Activated CD8-positive, alpha-beta T cell treated with anti-CD3 and anti-CD28 coated beads, Interleukin-2, amount 10 ng/mL, durations not matched to agents 7 days and 5 days (primary cell): ENCODE measurements at regions not wholly inside any gene's neighbourhood (a gene's known extent, or its start where the extent isn't known, plus 50 kb on each side); places are given as distances from the start of the nearest gene placed in this dataset.
"Not testable (repeated sequence)": the region's sequence is repeated elsewhere in the genome, so short reads cannot be mapped to it uniquely, and the experiment has no call there.

Experiments
- ATAC-seq: fragments of 150-1000 bp; cut with Tn5 transposase; one replicate; pipeline ENCODE4 v1.10.0; 2021; ENCODE audit warnings: moderate library complexity
- CTCF ChIA-PET: fragments of 350-600 bp; sonication (Branson Sonifier 250); formaldehyde crosslinking; loops from one replicate; lab custom pipeline; 2021; ENCODE audit warnings: antibody characterized with exemption; lab: Charles Lee
- POLR2A ChIA-PET: fragments of 350-600 bp; sonication (Branson Sonifier 250); formaldehyde crosslinking; loops from one replicate; lab custom pipeline; 2021; ENCODE audit warnings: antibody characterized with exemption; lab: Charles Lee
- DNase-seq: peaks from one replicate; pipeline ENCODE4 v3.0.0-alpha.2; 2020
- H3K27ac Mint-ChIP-seq: one replicate; pipeline ENCODE4 v1.8.0; 2021; ENCODE audit warnings: mild to moderate bottlenecking, mixed read lengths
- H3K27me3 Mint-ChIP-seq: one replicate; pipeline ENCODE4 v1.8.0; 2021; ENCODE audit warnings: low read depth, mixed read lengths
- H3K36me3 Mint-ChIP-seq: one replicate; pipeline ENCODE4 v1.8.0; 2021; ENCODE audit warnings: low read depth, mixed read lengths
- H3K4me1 Mint-ChIP-seq: one replicate; pipeline ENCODE4 v1.8.0; 2021; ENCODE audit warnings: low read depth, mixed read lengths
- H3K4me3 Mint-ChIP-seq: one replicate; pipeline ENCODE4 v1.8.0; 2021; ENCODE audit warnings: mild to moderate bottlenecking, mixed read lengths
- H3K9me3 Mint-ChIP-seq: one replicate; pipeline ENCODE4 v1.8.0; 2022; ENCODE audit warnings: mixed read lengths; ENCODE audit not compliant: insufficient read depth

GRCh38 chr4:162498168-162498567, 334.4 kb upstream of the FSTL5 start:
- no peak for DNase-seq
- Mint-ChIP-seq H3K9me3 (no peaks in the 10 kb centered on the region), H3K4me3 (no peak overlapping the region), H3K4me1 (no peaks in the 10 kb centered on the region), H3K27me3 (no peaks in the 10 kb centered on the region), H3K27ac (no peak overlapping the region), H3K36me3 (no peaks in the 10 kb centered on the region)
- ChIA-PET POLR2A (no interaction called here), CTCF (interaction anchor here (0.7 to 2.4 kb wide), 5 partner anchors 539 to 1053 kb away, joined by 3 to 12 read pairs (median 3); no protein-coding TSS in a partner anchor)
- no peak for ATAC-seq

DNA sequence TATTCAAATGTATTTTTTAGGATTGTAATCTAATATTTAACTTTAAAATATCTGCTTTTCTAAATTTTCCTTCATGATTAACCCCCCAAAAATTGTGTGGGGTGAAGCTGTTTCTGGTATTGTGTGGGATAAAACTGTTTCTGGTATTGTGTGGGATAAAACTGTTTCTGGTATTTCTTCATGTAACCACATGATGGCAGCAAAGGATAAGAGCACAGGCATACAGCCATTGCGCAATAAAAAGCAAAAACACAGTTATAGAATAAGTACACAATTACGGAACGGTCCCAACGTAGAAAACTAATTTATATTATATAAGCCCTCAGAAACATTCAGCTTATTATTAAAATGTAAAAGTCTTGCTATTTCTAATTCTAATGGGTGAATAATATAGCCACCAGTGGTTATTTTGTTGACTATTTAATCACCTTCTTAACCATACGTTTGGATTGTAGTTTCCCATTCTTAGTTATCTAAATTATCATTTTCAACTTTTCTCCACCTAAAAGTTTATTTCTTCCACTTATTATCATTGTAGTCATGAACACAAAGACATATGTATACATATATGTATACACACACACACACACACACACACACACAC, 333.9 kb upstream of the FSTL5 start:
- Mint-ChIP-seq H3K9me3 (no peaks in the 10 kb centered on the region), H3K36me3 (no peaks in the 10 kb centered on the region), H3K27me3 (no peaks in the 10 kb centered on the region), H3K27ac (no peak overlapping the region), H3K4me3 (no peak overlapping the region), H3K4me1 (no peaks in the 10 kb centered on the region)
- DNase-seq (no peak), ATAC-seq (peak; percentile 44)
- ChIA-PET POLR2A (no interaction called here), CTCF (interaction anchor here (0.7 to 2.4 kb wide), 5 partner anchors 38 to 1052 kb away, joined by 3 to 12 read pairs (median 4); no protein-coding TSS in a partner anchor)

- ChIA-PET POLR2A (no interaction called here), CTCF (no interaction called here)
- Mint-ChIP-seq H3K27ac (no peak overlapping the region), H3K4me1 (no peaks in the 10 kb centered on the region), H3K4me3 (no peak overlapping the region), H3K27me3 (no peaks in the 10 kb centered on the region), H3K9me3 (no peaks in the 10 kb centered on the region), H3K36me3 (no peaks in the 10 kb centered on the region)
- ATAC-seq (no peak), DNase-seq (no peak)
Measured at GRCh38 chr4:162494935-162495334, 331.1 kb upstream of the FSTL5 start.

DNA sequence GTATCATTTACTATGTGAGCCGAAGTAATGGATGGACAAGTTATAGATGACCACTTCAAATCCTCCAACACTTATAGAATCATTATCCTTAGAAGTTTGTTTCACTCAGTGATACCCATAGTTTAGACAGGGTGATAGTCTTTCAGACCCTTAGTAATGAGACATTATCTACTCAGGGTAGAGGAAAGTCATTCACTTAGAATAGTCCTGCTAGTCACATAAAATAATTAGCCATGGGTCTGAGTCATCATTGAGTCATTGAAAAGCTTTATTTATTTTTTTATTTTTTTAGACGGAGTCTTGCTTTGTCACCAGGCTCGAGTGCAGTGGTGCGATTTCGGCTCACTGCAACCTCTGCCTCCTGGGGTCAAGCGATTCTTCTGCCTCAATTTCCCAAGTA, 321.7 kb upstream of the FSTL5 start:
- H3K36me3 Mint-ChIP-seq: no peaks in the 10 kb centered on the region
- H3K4me1 Mint-ChIP-seq: no peaks in the 10 kb centered on the region
- POLR2A ChIA-PET: no interaction called here
- H3K4me3 Mint-ChIP-seq: no peak overlapping the region
- DNase-seq (no peak), ATAC-seq (no peak)
- H3K9me3 Mint-ChIP-seq: no peaks in the 10 kb centered on the region
- H3K27ac Mint-ChIP-seq: no peak overlapping the region
- CTCF ChIA-PET: no interaction called here
- H3K27me3 Mint-ChIP-seq: no peaks in the 10 kb centered on the region

DNA sequence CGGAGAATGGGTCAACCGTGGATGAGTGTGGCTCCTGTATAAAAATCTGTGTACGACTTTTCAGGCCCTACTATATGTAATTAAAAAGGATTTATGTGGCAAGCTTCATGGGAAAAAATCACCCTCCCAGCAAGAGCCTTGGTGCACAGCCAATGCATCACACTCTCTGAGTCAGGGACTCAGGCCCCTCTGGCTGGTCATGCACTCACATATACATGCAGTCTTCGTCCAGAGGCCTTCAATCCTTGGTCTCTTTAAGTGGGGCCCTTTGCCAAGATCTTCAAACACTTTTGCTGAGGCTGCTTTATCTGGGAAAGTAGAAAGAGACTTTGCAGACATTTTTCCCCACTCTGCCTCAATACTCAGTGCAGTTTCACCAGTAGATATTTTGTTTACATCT, 311.4 kb upstream of the FSTL5 start:
- no peak for ATAC-seq
- DNase-seq: no peak
- no peak overlapping the region for H3K4me3 Mint-ChIP-seq
- ChIA-PET POLR2A (no interaction called here), CTCF (no interaction called here)
- H3K4me1 Mint-ChIP-seq: no peaks in the 10 kb centered on the region
- peaks cover 4% of the 10 kb centered on the region for H3K9me3 Mint-ChIP-seq
- no peak overlapping the region for H3K27ac Mint-ChIP-seq
- H3K36me3 Mint-ChIP-seq: no peaks in the 10 kb centered on the region
- no peaks in the 10 kb centered on the region for H3K27me3 Mint-ChIP-seq

GRCh38 chr4:162469977-162470376, 306.2 kb upstream of the FSTL5 start:
- ChIA-PET CTCF (no interaction called here), POLR2A (no interaction called here)
- DNase-seq: no peak
- ATAC-seq: no peak
- H3K36me3 Mint-ChIP-seq: no peaks in the 10 kb centered on the region
- H3K4me1 Mint-ChIP-seq: no peaks in the 10 kb centered on the region
- no peak overlapping the region for H3K27ac Mint-ChIP-seq
- no peak overlapping the region for H3K4me3 Mint-ChIP-seq
- no peaks in the 10 kb centered on the region for H3K9me3 Mint-ChIP-seq
- no peaks in the 10 kb centered on the region for H3K27me3 Mint-ChIP-seq

DNA sequence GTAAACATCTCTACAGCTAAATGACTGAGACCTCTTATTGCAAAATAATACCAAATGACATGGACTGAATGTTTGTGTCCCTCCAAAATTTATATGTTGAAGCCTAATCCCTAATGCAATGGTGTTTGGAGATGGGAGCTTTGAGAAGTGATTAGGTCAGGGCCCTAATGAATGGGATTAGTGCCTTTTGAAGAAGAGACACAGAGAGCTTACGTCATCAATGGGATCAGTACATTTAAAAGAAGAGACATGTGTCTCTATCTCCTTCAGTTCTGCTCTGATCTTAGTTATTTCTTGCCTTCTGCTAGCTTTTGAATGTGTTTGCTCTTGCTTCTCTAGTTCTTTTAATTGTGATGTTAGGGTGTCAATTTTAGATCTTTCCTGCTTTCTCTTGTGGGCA, 301.6 kb upstream of the FSTL5 start:
- ATAC-seq, H3K9me3 Mint-ChIP-seq, H3K4me1 Mint-ChIP-seq, H3K27ac Mint-ChIP-seq, DNase-seq, H3K4me3 Mint-ChIP-seq, H3K36me3 Mint-ChIP-seq, H3K27me3 Mint-ChIP-seq, CTCF ChIA-PET, POLR2A ChIA-PET: not testable (repeated sequence)

GRCh38 chr4:162461952-162462351, 298.2 kb upstream of the FSTL5 start:
- POLR2A ChIA-PET: no interaction called here
- no peaks in the 10 kb centered on the region for H3K36me3 Mint-ChIP-seq
- ATAC-seq (no peak), DNase-seq (no peak)
- H3K4me3 Mint-ChIP-seq: no peak overlapping the region
- H3K27ac Mint-ChIP-seq: no peak overlapping the region
- no peaks in the 10 kb centered on the region for H3K4me1 Mint-ChIP-seq
- CTCF ChIA-PET: no interaction called here
- H3K27me3 Mint-ChIP-seq: no peaks in the 10 kb centered on the region
- H3K9me3 Mint-ChIP-seq: no peaks in the 10 kb centered on the region

- ChIA-PET POLR2A (no interaction called here), CTCF (no interaction called here)
- H3K27ac Mint-ChIP-seq: no peak overlapping the region
- ATAC-seq: no peak
- no peak for DNase-seq
- no peaks in the 10 kb centered on the region for H3K36me3 Mint-ChIP-seq
- H3K9me3 Mint-ChIP-seq: no peaks in the 10 kb centered on the region
- H3K27me3 Mint-ChIP-seq: no peaks in the 10 kb centered on the region
- no peaks in the 10 kb centered on the region for H3K4me1 Mint-ChIP-seq
- no peak overlapping the region for H3K4me3 Mint-ChIP-seq
Measured at GRCh38 chr4:162458051-162458450, 294.3 kb upstream of the FSTL5 start.

DNA sequence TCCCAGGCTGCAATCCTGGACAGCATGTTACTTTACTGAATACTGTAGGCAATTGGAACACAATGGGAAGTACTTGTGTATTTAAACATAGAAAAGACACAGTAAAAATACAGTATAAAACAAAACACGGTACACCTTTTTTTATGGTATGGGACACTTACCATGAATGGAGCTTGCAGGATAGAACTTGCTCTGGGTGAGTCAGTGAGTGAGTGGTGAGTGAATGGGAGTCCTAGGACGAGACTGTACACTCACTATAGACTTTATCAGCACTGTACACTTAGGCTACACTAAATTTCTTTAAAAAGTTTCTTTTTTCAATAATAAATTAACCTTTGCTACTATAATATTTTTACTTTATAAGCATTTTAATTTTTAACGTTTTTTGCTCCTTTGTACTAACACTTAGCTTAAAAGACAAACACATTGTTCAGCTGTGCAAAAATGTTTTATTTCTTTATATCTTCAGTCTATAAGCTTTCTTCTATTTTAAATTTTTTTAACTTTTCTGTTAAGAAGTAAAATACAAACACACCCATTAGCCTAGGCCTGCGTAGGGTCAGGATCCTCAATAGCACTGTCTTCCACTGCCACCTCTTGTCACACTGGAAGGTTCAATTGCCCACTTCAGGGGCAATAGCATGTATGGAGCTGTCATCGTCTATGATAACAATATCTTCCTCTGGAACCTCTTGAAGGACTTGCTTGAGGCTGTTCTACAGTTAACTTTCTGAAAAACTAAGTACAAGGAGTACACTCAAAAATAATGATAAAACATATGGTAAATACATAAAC, 293.5 kb upstream of the FSTL5 start:
- CTCF ChIA-PET: no interaction called here
- no peak for ATAC-seq
- Mint-ChIP-seq H3K9me3 (no peaks in the 10 kb centered on the region), H3K27me3 (no peaks in the 10 kb centered on the region), H3K27ac (no peak overlapping the region), H3K4me1 (no peaks in the 10 kb centered on the region), H3K36me3 (no peaks in the 10 kb centered on the region), H3K4me3 (no peak overlapping the region)
- no peak for DNase-seq
- POLR2A ChIA-PET: no interaction called here

DNA sequence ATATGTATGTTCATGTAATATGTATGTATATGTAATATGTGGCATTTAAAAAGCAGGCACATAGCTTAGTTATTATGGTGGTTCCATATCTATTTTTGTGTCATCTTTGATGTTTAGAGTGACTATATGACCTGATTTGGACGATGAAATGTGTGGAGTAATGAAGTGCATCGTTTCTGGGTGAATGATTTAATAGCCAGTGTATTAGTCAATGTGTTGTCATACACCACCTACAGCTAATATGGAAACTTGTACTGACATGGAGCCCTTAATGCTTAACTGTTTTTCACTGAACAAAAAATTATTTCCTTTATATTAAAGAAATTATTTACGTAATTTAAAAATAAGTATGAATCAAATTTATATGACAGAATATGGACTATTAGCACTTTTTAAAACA, 292.3 kb upstream of the FSTL5 start:
- ChIA-PET POLR2A (no interaction called here), CTCF (no interaction called here)
- DNase-seq: no peak
- H3K4me1 Mint-ChIP-seq: no peaks in the 10 kb centered on the region
- H3K9me3 Mint-ChIP-seq: no peaks in the 10 kb centered on the region
- H3K27me3 Mint-ChIP-seq: no peaks in the 10 kb centered on the region
- no peak overlapping the region for H3K27ac Mint-ChIP-seq
- no peaks in the 10 kb centered on the region for H3K36me3 Mint-ChIP-seq
- no peak for ATAC-seq
- no peak overlapping the region for H3K4me3 Mint-ChIP-seq

GRCh38 chr4:162450531-162451035, 286.8 kb upstream of the FSTL5 start:
- Mint-ChIP-seq H3K4me1 (no peaks in the 10 kb centered on the region), H3K4me3 (no peak overlapping the region), H3K9me3 (no peaks in the 10 kb centered on the region), H3K27ac (no peak overlapping the region), H3K36me3 (no peaks in the 10 kb centered on the region), H3K27me3 (no peaks in the 10 kb centered on the region)
- ChIA-PET POLR2A (no interaction called here), CTCF (no interaction called here)
- DNase-seq (no peak), ATAC-seq (no peak)
